ENCODE measurements at regions not wholly inside any gene's neighbourhood (a gene's known extent, or its start where the extent isn't known, plus 50 kb on each side); places are given as distances from the start of the nearest gene placed in this dataset.

GRCh38 chr1:22276396-22276748 lies 133.5 kb upstream of the WNT4 start (continued):
- TF ChIP-seq ETS1 (IDR thresholded peaks at IDR 0.05): no peak
- no peak for TF ChIP-seq EZH2phosphoT487 (IDR thresholded peaks at IDR 0.05; ENCODE audit: unreplicated experiment)
- TF ChIP-seq POLR2AphosphoS5 (IDR thresholded peaks at IDR 0.05; ENCODE audit: low read depth): no peak
- TF ChIP-seq REST (IDR thresholded peaks at IDR 0.05; ENCODE audit: unreplicated experiment): no peak
- TF ChIP-seq ZNF331 (CRISPR knock-in tag; IDR thresholded peaks at IDR 0.05; ENCODE audit: low read depth): no peak

- Histone ChIP-seq H3K27me3 (ENCODE audit: insufficient read depth) (no peaks in the 10 kb centered on the region), H3K27ac (ENCODE audit: low read depth) (no peak overlapping the region), H3K4me1 (ENCODE audit: insufficient read depth) (peaks cover 17% of the 10 kb centered on the region), H3K36me3 (ENCODE audit: insufficient read depth) (no peaks in the 10 kb centered on the region), H3F3A (replicated peaks; ENCODE audit: low read depth) (no peaks in the 10 kb centered on the region), H3K79me2 (replicated peaks; ENCODE audit: insufficient read depth) (no peaks in the 10 kb centered on the region), H3K4me2 (no peak overlapping the region), H2AFZ (no peak overlapping the region), H3K4me3 (no peak overlapping the region), H3K9me2 (ENCODE audit: insufficient read depth) (no peaks in the 10 kb centered on the region), H4K20me1 (replicated peaks; ENCODE audit: insufficient read depth) (no peaks in the 10 kb centered on the region)
- Mint-ChIP-seq H3K27ac (no peak overlapping the region), H3K4me3 (no peak overlapping the region), H3K36me3 (ENCODE audit: low read depth) (no peaks in the 10 kb centered on the region), H3K27me3 (ENCODE audit: insufficient read depth, low read depth, poor library complexity) (peaks cover 16% of the 10 kb centered on the region), H3K4me1 (peaks cover 29% of the 10 kb centered on the region), H3K9me3 (peaks cover 6% of the 10 kb centered on the region)
- no peak for DNase-seq (ENCODE audit: low spot score)
- no peak for ATAC-seq
- TF ChIP-seq REST (IDR thresholded peaks at IDR 0.05; ENCODE audit: unreplicated experiment): no peak
- TF ChIP-seq NANOG (IDR thresholded peaks at IDR 0.05; ENCODE audit: borderline replicate concordance): no peak
- TF ChIP-seq JUNB (IDR thresholded peaks at IDR 0.05; ENCODE audit: unreplicated experiment): no peak
- no peak for TF ChIP-seq EZH2phosphoT487 (IDR thresholded peaks at IDR 0.05; ENCODE audit: unreplicated experiment)
- TF ChIP-seq POLR2AphosphoS5 (IDR thresholded peaks at IDR 0.05; ENCODE audit: low read depth): no peak
- no peak for TF ChIP-seq CREB1 (CRISPR knock-in tag; IDR thresholded peaks at IDR 0.05; ENCODE audit: low read depth)
- no peak for TF ChIP-seq EZH2 (IDR thresholded peaks at IDR 0.05; ENCODE audit: low read depth, unreplicated experiment)
- TF ChIP-seq ZNF462 (CRISPR knock-in tag; IDR thresholded peaks at IDR 0.05): no peak
These were observed 134.8 kb upstream of the WNT4 start for GRCh38 chr1:22277662-22278061.
